Amniotic epithelial cell (primary cell): ENCODE measurements at regions not wholly inside any gene's neighbourhood (a gene's known extent, or its start where the extent isn't known, plus 50 kb on each side); places are given as distances from the start of the nearest gene placed in this dataset.

Source experiments
- DNase-seq: peaks from one replicate; pipeline ENCODE4 v3.0.0-alpha.2; 2010; ENCODE audit warnings: low read depth

DNA sequence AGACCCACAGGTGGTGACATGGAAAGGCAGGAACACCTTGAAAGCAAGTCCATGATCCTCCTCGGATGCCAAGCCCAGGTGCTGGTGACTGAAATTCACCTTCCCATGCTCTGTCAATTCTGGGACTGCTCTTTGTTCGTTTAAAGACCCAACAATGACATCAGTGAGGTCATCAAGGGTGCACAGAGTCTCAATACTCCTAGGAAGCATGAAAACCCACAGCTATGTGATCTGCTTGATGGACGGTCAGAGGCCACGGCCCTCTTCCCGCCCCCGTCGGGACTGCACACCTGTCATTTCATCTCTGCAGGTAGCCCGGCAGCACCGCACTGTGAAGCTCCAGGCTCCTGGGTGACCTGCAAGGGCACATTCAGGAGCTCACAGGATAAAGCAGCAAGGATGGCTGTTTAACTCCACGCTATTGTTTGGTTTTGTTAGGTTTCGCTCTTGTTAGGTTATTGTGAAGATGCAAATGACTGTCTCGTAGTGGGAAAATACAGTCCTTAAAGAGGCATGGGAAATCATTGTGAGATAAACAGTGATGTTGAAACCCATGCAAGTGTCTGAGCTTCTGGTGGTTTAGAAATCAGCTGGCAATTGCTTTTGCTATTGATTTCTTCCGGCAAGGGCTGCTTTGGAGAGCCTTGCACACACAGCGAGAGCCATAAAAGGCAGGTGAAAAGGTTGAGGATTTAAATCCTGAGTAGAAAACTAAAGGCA, 124.8 kb upstream of the AJAP1 start:
- DNase-seq, result no peak

GRCh38 chr1:4530166-4530785, 124.1 kb upstream of the AJAP1 start:
- DNase-seq, result no peak

- no peak for DNase-seq
Observed at GRCh38 chr1:4531842-4532241, 122.6 kb upstream of the AJAP1 start.

- no peak for DNase-seq
Observed at GRCh38 chr1:4532656-4533055, 121.8 kb upstream of the AJAP1 start.

DNA sequence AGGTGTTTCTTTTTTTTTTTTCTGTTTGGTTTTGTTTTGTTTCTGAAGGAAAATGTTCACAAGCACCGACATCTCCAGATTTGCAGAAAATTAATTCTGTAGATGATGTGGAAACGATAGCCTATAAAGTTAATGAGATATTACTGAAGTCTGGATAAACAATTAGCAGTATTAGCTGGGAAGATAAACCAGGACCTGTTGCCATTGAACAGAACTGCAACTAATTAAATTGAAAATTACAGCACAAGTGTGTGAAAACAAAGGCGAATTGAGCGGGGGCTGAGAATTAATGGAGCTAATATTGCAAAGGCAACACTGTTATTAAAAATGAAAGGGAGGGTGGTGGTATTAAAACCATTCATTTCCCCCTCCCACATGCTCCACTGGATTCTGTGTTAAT, 107.5 kb upstream of the AJAP1 start:
- no peak for DNase-seq

- no peak for DNase-seq
Observed at GRCh38 chr1:4549930-4550329, 104.5 kb upstream of the AJAP1 start.

DNA sequence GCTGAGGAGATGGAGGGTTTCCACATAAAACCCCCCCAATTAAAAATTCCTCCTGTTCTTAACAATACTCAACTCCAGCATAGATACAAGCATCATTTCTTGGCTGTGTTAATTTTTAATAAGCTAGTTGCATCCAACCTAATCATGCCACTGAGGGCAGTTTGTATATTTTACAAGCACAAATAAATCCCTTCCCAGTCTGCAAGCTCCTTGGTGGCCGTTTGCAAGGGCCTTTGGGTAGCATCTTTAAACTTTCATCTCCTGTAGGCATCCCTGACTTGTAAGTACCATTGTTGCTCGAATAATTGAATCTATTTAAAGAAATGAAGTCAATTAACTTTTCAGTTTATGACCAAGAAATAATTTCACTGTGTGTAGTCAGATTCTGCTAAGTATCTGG, 103.5 kb upstream of the AJAP1 start:
- no peak for DNase-seq

GRCh38 chr1:4551706-4552105, 102.7 kb upstream of the AJAP1 start:
- DNase-seq, result no peak

GRCh38 chr1:4553761-4554160, 100.6 kb upstream of the AJAP1 start:
- DNase-seq, result no peak

DNA sequence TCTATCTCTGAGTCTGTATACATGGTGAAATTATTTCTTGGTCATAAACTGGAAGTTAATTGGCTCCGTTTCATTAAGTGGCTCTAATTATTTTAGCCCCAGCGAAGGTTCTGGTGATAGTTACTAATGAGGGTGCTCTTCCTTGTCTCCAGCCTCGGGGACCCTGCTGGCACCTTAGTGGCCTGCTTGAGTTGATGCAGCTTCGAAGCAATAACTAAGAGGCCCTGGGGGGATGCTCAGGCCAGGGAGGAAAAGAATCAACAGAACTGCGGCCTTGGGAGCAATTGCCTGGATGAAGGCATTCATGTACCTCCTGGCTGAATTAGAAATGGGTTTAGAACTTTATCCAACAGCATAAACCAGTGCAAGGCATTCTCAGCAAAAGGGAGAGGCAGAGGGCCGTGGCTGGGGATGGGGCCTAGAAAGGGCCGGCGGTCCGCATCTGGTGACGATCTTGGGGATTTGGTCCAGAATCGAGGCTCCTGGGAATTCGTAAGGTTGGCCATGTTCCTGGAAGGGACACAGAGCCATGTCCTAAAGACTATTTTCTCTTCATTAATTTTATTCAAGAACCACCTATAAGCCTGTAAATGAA, 100.0 kb upstream of the AJAP1 start:
- no peak for DNase-seq

- DNase-seq, result no peak
Observed at GRCh38 chr1:4557949-4558348, 96.5 kb upstream of the AJAP1 start.

GRCh38 chr1:4561205-4561604, 93.2 kb upstream of the AJAP1 start:
- no peak for DNase-seq

- no peak for DNase-seq
Observed at GRCh38 chr1:4562321-4562720, 92.1 kb upstream of the AJAP1 start.

- no peak for DNase-seq
Observed at GRCh38 chr1:4563586-4563985, 90.8 kb upstream of the AJAP1 start.

- DNase-seq, result no peak
Observed at GRCh38 chr1:4564051-4564450, 90.4 kb upstream of the AJAP1 start.

DNA sequence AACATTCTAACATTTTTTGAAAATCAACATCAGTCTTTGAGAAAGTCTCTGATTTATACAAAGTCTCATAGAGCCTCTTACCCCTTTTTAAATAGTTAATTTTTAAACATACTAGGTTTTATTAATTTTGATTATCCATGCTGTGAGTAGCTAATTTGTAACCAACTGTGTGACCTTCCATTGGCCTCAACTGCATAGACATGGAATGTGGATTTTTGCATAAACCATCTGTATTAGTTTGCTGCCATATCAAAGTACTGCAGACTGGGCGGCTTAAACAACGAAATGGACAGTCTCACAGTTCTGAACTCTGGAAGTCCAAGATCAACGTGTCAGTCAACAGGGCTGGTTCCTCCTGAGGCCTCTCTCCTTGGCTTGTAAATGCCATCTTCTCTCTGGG, 89.2 kb upstream of the AJAP1 start:
- DNase-seq, result no peak

DNA sequence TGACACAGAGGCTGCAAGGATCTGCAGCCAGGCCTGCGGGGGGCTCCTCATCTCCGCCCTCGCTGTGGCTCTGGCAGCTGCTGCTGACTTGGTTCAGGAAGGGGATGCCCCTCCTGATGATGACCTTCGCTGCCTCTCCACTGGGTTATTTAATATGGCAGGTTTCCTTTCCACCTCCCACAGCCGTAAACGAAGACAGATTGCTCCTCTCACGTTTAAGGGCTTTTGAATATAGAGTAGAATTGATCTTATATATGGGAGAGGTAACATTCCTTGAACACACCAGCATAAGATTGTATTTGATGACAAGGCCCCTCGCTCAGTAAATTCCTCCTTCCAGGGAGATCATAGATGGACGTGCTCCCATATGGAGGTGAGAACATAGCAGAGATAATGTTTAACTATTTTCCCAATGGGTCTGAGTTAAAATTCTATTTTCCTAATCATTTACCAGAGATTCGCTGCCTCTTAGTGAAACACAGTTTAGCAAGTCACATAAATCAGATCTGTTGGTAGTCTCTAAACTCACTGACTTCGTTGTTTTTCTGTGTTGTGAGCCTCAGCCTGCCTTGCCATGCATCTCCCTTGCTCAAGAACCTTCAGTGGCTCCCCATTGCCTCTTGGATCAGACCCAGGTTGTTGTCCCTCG, 88.5 kb upstream of the AJAP1 start:
- no peak for DNase-seq

- DNase-seq, result no peak
Observed at GRCh38 chr1:4571263-4571662, 83.1 kb upstream of the AJAP1 start.

- DNase-seq, result no peak
Observed at GRCh38 chr1:4573526-4573925, 80.9 kb upstream of the AJAP1 start.

DNA sequence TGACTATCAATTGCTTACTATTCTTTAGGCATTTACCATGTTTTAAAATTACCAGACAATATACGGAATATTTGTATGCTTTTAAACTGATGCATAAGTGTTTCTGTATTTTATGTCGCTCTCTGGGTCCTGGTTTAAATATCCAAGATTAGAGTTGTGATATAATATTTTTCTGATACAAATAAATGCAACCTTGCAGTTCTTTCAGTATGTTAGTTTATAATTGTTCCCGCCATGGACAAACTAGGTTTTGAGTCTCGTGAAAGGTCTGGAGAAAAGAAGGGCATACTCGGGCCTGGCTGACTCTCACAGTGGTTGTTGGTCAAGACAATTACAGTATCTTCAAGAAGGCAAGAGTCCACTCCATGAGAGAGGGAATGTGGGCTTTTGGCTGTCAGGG, 72.6 kb upstream of the AJAP1 start:
- DNase-seq, result no peak

- DNase-seq, result no peak
Observed at GRCh38 chr1:4584449-4584848, 70.0 kb upstream of the AJAP1 start.

DNA sequence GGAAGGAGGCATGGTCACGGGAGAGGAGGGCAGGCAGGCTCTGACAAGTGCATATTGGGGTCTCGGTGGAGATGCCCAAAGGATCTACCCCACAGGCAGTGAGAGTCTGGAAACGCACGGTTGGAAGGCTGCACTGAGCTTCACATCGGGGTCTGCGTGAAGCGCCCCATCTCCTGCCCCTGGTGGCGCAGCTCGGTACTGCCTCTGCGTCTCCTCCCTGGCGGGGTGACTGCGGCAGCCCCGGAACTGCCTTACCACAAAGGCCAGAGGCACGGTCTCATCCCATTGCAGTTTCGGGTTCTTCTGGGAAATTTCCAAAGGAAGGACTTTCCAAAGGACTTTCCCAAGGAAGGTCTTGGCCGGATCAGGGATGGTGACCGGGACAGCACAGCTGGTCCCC, 69.2 kb upstream of the AJAP1 start:
- DNase-seq, result no peak

DNA sequence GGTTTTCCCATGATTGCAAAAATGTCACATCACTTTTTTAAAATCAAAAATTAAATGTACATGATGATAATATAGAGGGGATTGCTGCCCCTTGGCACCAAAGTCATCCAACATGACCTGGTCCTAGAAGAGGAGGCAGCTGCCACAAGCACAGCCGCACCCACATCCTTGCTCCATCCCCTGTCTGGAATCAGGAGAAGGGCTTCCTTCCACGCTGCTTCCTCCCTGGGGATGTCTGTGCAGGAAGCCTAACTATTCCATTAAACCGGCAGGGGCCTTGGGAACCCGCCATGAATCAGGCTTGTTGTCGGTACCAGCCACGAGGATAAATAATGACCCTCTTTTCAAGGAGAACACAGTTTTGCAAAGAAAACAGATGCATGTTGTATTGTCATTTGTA, 68.7 kb upstream of the AJAP1 start:
- no peak for DNase-seq
